A549 (cell line): ENCODE measurements at regions not wholly inside any gene's neighbourhood (a gene's known extent, or its start where the extent isn't known, plus 50 kb on each side); places are given as distances from the start of the nearest gene placed in this dataset.

Experiments
- HOXA7 ChIP-seq: fragments of 250-450 bp; sonication (Bioruptor Pico); IDR thresholded peaks from 2 replicates; pipeline ENCODE4 v1.5.0; 2020; ENCODE audit warnings: mild to moderate bottlenecking, moderate library complexity
- MYC ChIP-seq: IDR thresholded peaks from 2 replicates; pipeline ENCODE4 v1.6.1; 2012; ENCODE audit warnings: mild to moderate bottlenecking, inconsistent platforms, low read length, improper control_type of control experiment, borderline replicate concordance
- POLR2A ChIP-seq: IDR thresholded peaks from 2 replicates; pipeline ENCODE4 v1.6.1; 2012; ENCODE audit warnings: mild to moderate bottlenecking, low read length
- RFX5 ChIP-seq: fragments of 450-650 bp; IDR thresholded peaks from 2 replicates; pipeline ENCODE4 v1.7.1; 2014; ENCODE audit warnings: antibody characterized with exemption, mild to moderate bottlenecking, moderate library complexity
- TF ChIP-seq, protein P1 (sequence below): fragments of >200 bp; sonication (Bioruptor Twin); formaldehyde crosslinking; IDR thresholded peaks from 3 replicates; pipeline ENCODE4 v1.5.1; 2016
- TF ChIP-seq, protein P2 (sequence below): fragments of >200 bp; sonication (Bioruptor Twin); formaldehyde crosslinking; IDR thresholded peaks from 2 replicates; pipeline ENCODE4 v1.6.1; 2016

DNA sequence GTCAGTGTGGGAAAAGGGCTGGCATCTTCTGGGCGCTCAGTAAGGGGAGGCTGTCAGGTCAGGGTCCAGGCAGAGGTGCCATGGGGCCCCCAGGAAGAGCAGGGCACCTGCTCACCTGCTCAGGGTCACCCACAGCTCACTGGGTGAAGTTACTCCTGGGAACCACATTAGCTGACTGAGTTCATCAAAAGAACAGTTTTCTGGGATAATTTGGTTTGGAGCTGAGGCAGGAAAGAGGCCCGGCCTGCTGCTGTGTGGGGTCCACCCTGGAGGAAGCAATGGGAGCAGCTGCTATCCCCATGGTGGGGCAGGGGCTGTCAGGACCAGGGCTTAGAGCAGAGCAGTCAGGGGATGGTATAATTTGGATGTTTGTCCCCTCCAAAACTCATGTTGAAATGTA lies 97.2 kb upstream of the GPC1 start:
- TF ChIP-seq RFX5 (no peak), HOXA7 (CRISPR knock-in tag) (no peak), MYC (no peak), POLR2A (no peak)
- TF ChIP-seq, protein P1, sequence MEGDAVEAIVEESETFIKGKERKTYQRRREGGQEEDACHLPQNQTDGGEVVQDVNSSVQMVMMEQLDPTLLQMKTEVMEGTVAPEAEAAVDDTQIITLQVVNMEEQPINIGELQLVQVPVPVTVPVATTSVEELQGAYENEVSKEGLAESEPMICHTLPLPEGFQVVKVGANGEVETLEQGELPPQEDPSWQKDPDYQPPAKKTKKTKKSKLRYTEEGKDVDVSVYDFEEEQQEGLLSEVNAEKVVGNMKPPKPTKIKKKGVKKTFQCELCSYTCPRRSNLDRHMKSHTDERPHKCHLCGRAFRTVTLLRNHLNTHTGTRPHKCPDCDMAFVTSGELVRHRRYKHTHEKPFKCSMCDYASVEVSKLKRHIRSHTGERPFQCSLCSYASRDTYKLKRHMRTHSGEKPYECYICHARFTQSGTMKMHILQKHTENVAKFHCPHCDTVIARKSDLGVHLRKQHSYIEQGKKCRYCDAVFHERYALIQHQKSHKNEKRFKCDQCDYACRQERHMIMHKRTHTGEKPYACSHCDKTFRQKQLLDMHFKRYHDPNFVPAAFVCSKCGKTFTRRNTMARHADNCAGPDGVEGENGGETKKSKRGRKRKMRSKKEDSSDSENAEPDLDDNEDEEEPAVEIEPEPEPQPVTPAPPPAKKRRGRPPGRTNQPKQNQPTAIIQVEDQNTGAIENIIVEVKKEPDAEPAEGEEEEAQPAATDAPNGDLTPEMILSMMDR = no peak
- TF ChIP-seq, protein P2, sequence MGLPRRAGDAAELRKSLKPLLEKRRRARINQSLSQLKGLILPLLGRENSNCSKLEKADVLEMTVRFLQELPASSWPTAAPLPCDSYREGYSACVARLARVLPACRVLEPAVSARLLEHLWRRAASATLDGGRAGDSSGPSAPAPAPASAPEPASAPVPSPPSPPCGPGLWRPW = no peak
